ENCODE measurements at regions not wholly inside any gene's neighbourhood (a gene's known extent, or its start where the extent isn't known, plus 50 kb on each side); places are given as distances from the start of the nearest gene placed in this dataset.

DNA sequence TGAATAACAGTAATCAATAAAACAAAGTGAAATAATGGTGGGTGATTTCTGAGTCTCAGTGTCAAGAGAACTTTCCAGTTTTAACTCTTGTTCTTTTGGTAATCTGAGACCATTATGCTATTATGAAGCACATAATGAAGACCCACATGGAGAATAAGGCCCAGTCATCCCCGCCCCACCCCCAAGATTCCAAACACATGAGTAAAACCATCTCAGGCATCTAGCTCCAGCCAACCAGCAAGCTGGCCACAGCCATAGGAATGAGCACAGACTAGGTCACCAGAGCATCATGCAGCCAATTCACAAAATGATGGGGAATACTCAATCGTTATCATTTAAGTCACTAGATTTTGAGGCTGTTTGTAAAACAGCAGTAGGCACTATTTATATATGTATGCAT lies 1769.0 kb upstream of the PCDH20 start:
- WGBS, 2 donors (ENCODE audit: low coverage in 1 of 2): 78 to 89% methylated on average over 2 of the region's 2 CpGs
- Histone ChIP-seq H3K27ac (no peak overlapping the region), H3K4me1 (no peaks in the 10 kb centered on the region), H3K27me3 (no peaks in the 10 kb centered on the region), H3K4me3 (no peak overlapping the region), H3K9me3 (no peaks in the 10 kb centered on the region), H3K36me3 (no peaks in the 10 kb centered on the region)
- no peak for ATAC-seq
- TF ChIP-seq CTCF (IDR thresholded peaks at IDR 0.05) (no peak), POLR2A (IDR thresholded peaks at IDR 0.05) (no peak), EP300 (IDR thresholded peaks at IDR 0.05) (no peak), POLR2AphosphoS5 (IDR thresholded peaks at IDR 0.05) (no peak)

GRCh38 chr13:63175536-63175935 lies 1759.9 kb upstream of the PCDH20 start:
- H3K27me3 ChIP-seq: no peaks in the 10 kb centered on the region
- no peak for TF ChIP-seq EP300 (IDR thresholded peaks at IDR 0.05)
- TF ChIP-seq CTCF (IDR thresholded peaks at IDR 0.05): no peak
- TF ChIP-seq POLR2AphosphoS5 (IDR thresholded peaks at IDR 0.05): no peak
- TF ChIP-seq POLR2A (IDR thresholded peaks at IDR 0.05): no peak
- no peak for ATAC-seq
- no peak overlapping the region for H3K4me3 ChIP-seq
- H3K36me3 ChIP-seq: no peaks in the 10 kb centered on the region
- no peaks in the 10 kb centered on the region for H3K4me1 ChIP-seq
- H3K27ac ChIP-seq: no peak overlapping the region
- H3K9me3 ChIP-seq: no peaks in the 10 kb centered on the region

DNA sequence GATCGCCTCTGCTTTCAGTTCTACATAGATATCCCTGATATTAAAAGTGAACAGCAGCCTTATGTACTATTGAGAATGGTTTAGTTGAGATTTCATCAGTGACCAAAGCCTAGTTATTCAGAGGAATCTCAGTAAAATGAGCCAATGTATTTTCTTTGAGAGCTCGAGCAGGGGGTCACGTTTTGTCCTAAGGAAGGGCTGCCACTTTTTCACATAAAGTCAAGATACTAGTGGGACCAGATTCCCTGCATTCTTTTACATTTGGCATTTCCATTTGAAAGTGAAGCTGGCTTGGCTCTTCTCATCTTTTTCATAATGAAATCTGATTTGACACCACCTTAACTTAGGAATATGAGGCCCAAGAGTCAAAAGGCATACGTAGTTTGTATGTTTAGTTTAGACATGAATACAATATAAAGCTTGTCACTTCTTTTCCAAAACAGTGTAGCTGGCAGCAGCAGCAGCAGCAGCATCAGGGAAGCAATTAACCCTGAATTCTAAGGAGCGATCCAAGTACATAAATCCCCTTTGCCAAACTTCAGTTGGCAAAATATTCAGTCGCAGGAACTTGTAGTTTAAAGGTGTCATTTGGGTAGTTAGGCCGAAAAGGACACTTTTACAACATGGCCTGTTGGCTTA lies 1752.2 kb upstream of the PCDH20 start:
- Histone ChIP-seq H3K36me3 (no peaks in the 10 kb centered on the region), H3K4me3 (no peak overlapping the region), H3K9me3 (no peaks in the 10 kb centered on the region), H3K27ac (no peak overlapping the region), H3K27me3 (no peaks in the 10 kb centered on the region), H3K4me1 (no peaks in the 10 kb centered on the region)
- WGBS, 2 donors (ENCODE audit: low coverage in 1 of 2): 63 to 64% methylated on average over 3 to 7 of the region's 7 CpGs
- TF ChIP-seq POLR2AphosphoS5 (IDR thresholded peaks at IDR 0.05) (no peak), POLR2A (IDR thresholded peaks at IDR 0.05) (no peak), CTCF (IDR thresholded peaks at IDR 0.05) (no peak), EP300 (IDR thresholded peaks at IDR 0.05) (no peak)
- ATAC-seq: no peak

- no peak overlapping the region for H3K27ac ChIP-seq
- H3K27me3 ChIP-seq: no peaks in the 10 kb centered on the region
- no peak overlapping the region for H3K4me3 ChIP-seq
- H3K9me3 ChIP-seq: no peaks in the 10 kb centered on the region
- WGBS, 2 donors (ENCODE audit: low coverage in 1 of 2): 76 to 88% methylated on average over 4 of the region's 4 CpGs
- H3K4me1 ChIP-seq: no peaks in the 10 kb centered on the region
- no peaks in the 10 kb centered on the region for H3K36me3 ChIP-seq
- ATAC-seq: no peak
- TF ChIP-seq CTCF (IDR thresholded peaks at IDR 0.05) (no peak), POLR2A (IDR thresholded peaks at IDR 0.05) (no peak), EP300 (IDR thresholded peaks at IDR 0.05) (no peak), POLR2AphosphoS5 (IDR thresholded peaks at IDR 0.05) (no peak)
Measured at GRCh38 chr13:63166345-63166744, 1750.7 kb upstream of the PCDH20 start.

DNA sequence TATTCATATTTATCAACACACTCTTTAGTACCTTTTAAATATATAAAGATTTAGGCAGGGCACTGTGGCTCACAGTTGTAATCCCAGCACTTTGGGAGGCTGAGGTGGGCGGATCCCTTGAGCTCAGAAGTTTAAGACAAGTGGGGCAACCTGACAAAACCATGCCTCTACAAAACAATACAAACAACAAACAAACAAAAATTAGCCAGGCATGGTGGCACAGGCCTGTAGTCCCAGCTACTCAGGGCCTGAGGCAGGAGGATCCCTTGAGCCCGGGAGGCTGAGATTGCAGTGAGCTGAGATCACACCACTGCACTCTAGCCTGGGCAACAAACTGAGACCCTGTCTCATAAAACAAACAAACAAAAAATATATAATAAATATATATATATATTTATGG lies 1748.3 kb upstream of the PCDH20 start:
- 40 to 79% methylated on average over 1 to 2 of the region's 2 CpGs for WGBS, 2 donors (ENCODE audit: low coverage in 1 of 2)
- no peaks in the 10 kb centered on the region for H3K9me3 ChIP-seq

More for the DNA sequence above, 1748.3 kb upstream of the PCDH20 start:
- Histone ChIP-seq H3K36me3 (no peaks in the 10 kb centered on the region), H3K4me1 (no peaks in the 10 kb centered on the region), H3K27ac (no peak overlapping the region), H3K27me3 (no peaks in the 10 kb centered on the region), H3K4me3 (no peak overlapping the region)
- ATAC-seq: no peak
- TF ChIP-seq EP300 (IDR thresholded peaks at IDR 0.05): no peak
- TF ChIP-seq POLR2AphosphoS5 (IDR thresholded peaks at IDR 0.05): no peak
- no peak for TF ChIP-seq CTCF (IDR thresholded peaks at IDR 0.05)
- no peak for TF ChIP-seq POLR2A (IDR thresholded peaks at IDR 0.05)

Measured in gastroesophageal sphincter (tissue), 4 donors.